H1 (cell line): ENCODE measurements at regions not wholly inside any gene's neighbourhood (a gene's known extent, or its start where the extent isn't known, plus 50 kb on each side); places are given as distances from the start of the nearest gene placed in this dataset.

ENCODE experiments used
- CREB1 ChIP-seq: IDR thresholded peaks from 2 replicates; pipeline ENCODE4 v1.6.1; 2012; ENCODE audit warnings: inconsistent platforms
- RNF2 ChIP-seq: fragments of 200-900, 300-1000 bp; sonication (generic); IDR thresholded peaks from 2 replicates; pipeline ENCODE4 v1.7.1; 2016; ENCODE audit warnings: borderline replicate concordance, low read depth, mild to moderate bottlenecking, antibody characterized with exemption, low read length; ENCODE audit not compliant: poor library complexity, severe bottlenecking; ENCODE audit errors: missing control alignments
- SP1 ChIP-seq: IDR thresholded peaks from 2 replicates; pipeline ENCODE4 v1.6.1; 2011; ENCODE audit warnings: low read depth, low read length
- TAF1 ChIP-seq: IDR thresholded peaks from 2 replicates; pipeline ENCODE4 v1.6.1; 2011; ENCODE audit warnings: mild to moderate bottlenecking, low read depth, low read length
- TAF7 ChIP-seq: optimal IDR thresholded peaks from 2 replicates; pipeline ENCODE3; 2011; ENCODE audit warnings: low read depth, mild to moderate bottlenecking, inconsistent platforms, low read length, moderate library complexity, borderline replicate concordance
- TF ChIP-seq, protein P1 (sequence below): IDR thresholded peaks from 2 replicates; pipeline ENCODE4 v1.6.1; 2012; ENCODE audit warnings: low read length, inconsistent platforms

DNA sequence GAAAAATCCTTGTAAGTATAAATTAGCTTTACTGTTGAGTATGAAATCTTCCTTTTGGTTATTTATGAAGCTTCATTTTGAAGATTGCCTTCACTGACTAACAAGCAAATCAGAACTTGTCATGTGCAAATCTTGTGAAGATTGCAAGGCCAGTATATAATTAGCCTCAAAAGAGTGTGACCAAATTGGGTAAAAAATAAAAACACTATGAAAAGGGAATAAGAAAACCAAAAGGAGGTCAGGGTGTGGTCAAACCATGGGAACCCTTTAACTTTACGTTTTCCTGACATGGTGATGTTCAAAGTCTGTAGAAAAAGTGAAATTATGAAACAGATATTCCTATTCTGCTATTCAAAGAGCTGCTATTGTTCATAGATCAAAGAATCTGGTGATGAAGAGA, 230.3 kb downstream of the BCAT1 start (continued):
- TF ChIP-seq SP1 (no peak), TAF7 (no peak), RNF2 (no peak), CREB1 (no peak), TAF1 (no peak)
- TF ChIP-seq, protein P1, sequence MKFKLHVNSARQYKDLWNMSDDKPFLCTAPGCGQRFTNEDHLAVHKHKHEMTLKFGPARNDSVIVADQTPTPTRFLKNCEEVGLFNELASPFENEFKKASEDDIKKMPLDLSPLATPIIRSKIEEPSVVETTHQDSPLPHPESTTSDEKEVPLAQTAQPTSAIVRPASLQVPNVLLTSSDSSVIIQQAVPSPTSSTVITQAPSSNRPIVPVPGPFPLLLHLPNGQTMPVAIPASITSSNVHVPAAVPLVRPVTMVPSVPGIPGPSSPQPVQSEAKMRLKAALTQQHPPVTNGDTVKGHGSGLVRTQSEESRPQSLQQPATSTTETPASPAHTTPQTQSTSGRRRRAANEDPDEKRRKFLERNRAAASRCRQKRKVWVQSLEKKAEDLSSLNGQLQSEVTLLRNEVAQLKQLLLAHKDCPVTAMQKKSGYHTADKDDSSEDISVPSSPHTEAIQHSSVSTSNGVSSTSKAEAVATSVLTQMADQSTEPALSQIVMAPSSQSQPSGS, result no peak
